Right hindlimb (tissue), 1 donor: ENCODE measurements at regions not wholly inside any gene's neighbourhood (a gene's known extent, or its start where the extent isn't known, plus 50 kb on each side); places are given as distances from the start of the nearest gene placed in this dataset.
"Not testable (repeated sequence)": the region's sequence is repeated elsewhere in the genome, so short reads cannot be mapped to it uniquely, and the experiment has no call there.

Source experiments
- DNase-seq: peaks from one replicate; pipeline ENCODE4 v3.0.0-alpha.2; 2018

DNA sequence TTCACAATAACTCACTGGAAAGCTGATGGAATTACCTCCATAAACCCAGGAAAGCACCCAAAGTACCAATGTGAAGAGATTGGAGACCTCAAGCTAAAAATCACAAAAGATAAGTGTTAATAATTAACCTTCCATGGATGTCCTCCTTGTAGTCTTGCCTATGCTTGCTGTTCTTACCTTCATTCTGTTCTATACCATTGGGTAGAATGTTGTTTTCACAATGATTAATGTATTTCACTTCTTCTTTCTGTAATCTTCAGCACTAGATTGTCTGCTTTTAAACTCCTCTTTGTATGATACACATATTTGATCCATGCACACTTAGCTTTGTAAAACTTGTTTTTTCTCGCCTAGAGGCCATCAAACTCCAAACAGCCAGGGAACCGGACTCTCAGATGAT lies 570.3 kb downstream of the RAPGEF2 start:
- DNase-seq: no peak

DNA sequence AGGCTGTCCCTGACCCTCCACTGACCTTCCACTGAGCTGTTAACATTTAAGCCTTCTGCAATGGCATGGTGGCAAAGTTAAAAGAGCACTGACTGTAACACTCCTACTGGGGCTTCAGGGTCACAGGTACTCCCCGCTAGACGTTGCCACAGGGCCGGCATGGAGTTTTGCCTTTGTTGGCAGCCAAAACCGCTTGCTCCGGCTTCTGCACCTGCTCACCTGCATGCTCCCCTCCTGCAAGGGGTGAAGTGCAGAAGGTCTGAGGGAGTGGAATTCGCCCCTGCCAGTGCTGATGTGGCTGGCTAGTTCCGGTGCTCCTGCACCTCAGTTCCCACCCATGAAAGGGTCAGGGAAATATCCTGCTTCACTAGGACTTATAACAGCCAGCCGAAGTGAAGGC lies 571.4 kb downstream of the RAPGEF2 start:
- DNase-seq: no peak

GRCh38 chr4:159677521-159677920 lies 574.6 kb downstream of the RAPGEF2 start:
- DNase-seq: no peak

GRCh38 chr4:159682996-159683395 lies 580.1 kb downstream of the RAPGEF2 start:
- no peak for DNase-seq

GRCh38 chr4:159684061-159684460 lies 581.2 kb downstream of the RAPGEF2 start:
- no peak for DNase-seq

- no peak for DNase-seq
Measured at GRCh38 chr4:159685340-159686092, 582.6 kb downstream of the RAPGEF2 start.

GRCh38 chr4:159689526-159689925 lies 586.6 kb downstream of the RAPGEF2 start:
- DNase-seq: no peak

- DNase-seq: no peak
Measured at GRCh38 chr4:159697322-159698283, 594.7 kb downstream of the RAPGEF2 start.

GRCh38 chr4:159698336-159698735 lies 595.5 kb downstream of the RAPGEF2 start:
- no peak for DNase-seq

GRCh38 chr4:159702200-159702599 lies 599.3 kb downstream of the RAPGEF2 start:
- no peak for DNase-seq

- DNase-seq: no peak
Measured at GRCh38 chr4:159705334-159705733, 602.5 kb downstream of the RAPGEF2 start.

GRCh38 chr4:159706704-159707103 lies 603.8 kb downstream of the RAPGEF2 start:
- DNase-seq: no peak

GRCh38 chr4:159715180-159715579 lies 612.3 kb downstream of the RAPGEF2 start:
- not testable (repeated sequence) for DNase-seq

DNA sequence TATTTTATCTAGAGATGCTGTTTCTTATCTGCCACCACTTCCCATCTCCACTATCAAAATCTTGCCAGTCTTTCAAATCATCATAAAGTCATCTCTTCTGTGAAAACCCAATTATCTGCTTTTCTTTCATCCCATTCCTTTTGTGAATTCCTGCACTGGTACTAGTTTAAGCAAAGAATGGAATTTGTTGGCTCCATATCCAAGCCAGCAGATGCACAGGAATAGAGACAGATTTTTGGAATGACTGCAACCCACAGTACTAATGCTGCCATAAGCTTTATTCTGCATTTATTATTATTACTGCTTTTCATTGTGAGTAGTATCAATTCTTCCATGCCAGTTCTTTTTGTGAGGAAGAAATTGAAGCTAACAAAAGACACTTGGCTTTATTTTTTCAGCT lies 616.7 kb downstream of the RAPGEF2 start:
- DNase-seq: no peak

DNA sequence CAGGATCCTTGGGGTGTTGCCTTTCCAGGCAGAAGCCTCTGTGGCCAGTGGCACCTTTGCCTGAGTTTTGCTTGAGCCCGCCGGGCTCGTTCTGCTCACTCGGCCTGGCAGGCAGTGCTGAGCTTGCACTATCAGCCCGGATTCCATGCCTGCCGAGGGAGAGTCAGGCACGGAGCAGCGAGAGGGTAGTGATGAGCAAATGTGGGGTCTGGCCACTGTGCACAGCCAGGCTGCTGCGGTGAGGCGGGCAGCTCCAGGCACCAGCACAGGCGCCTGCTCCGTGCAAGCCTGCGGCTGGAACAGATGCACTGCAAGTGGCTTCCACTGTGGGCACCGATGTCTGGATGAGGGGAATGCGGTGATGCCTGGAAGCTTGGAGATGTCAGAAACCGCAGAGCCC lies 619.2 kb downstream of the RAPGEF2 start:
- DNase-seq: no peak

GRCh38 chr4:159722918-159723317 lies 620.0 kb downstream of the RAPGEF2 start:
- no peak for DNase-seq

DNA sequence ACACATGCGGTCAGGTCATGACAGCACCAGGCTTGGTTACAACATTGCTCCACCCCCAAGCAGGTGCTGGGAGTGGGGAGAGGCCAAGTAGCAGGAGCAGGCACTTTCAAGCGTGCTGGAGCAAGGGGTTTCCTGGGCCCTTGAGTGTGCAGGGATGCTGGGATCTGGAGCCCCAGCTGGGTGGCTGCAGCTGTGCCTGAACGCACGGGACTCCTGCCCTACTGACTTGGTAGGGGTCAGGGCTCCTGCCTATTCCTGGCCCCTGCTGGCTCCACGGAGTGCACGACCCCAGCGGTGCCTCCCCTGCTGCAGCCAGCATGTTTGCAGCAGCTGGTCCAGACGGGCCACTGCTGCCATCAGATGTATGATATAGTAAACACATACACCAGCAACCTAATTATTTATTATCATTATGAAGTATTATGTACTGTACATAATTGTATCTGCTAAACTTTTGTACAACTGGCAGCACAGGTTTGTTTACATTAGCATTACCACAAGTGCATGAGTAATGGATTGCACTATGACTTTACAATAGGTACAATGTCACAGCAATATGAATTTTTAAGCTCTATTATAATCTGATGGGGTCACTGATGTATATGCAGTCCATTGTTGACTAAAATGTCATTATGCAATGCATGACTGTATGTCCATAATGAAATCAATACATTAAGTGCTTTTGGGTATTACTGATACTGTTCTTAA lies 620.6 kb downstream of the RAPGEF2 start:
- DNase-seq: no peak

- no peak for DNase-seq
Measured at GRCh38 chr4:159725571-159725970, 622.7 kb downstream of the RAPGEF2 start.

DNA sequence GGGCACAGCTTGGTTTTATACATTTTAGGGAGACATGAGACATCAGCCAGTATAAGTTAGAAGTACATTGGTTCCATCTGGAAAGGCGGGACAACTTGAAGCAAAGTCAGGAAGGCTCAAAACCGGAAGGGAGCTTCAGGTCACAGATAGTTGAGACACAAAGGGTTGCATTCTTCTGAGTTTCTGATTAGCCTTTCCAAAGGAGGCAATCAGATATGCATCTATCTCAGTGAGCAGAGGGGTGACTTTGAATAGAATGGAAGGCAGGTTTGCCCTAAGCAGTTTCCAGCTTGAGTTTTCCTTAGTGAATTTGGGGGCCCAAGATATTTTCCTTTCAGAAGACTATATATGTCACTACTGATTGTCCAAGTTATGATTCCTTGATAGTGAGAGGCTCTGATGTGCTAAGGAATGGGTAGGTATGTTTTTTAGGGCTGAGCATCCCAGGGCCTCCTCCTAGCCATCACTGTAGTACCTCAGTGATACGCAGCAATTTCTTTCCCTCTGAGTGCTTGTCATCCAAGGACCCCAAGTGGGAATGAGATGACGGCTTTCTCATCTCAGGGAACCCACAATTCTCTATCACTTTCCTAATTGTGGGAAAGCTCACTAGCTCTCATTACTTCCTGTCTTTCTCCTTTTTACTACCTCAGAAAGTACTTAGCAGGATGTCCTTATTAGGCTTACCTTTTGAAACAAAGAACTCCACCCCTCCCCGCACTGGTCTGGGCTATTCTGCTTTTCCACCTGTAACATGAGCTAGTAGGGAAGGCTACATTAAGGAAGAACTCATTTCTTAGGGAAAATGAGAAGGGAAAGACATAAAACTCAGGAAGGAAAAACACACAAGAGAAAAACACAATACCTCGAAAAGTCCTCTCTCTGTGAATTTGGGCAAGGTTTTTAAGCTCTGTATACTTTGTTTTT lies 632.7 kb downstream of the RAPGEF2 start:
- no peak for DNase-seq

DNA sequence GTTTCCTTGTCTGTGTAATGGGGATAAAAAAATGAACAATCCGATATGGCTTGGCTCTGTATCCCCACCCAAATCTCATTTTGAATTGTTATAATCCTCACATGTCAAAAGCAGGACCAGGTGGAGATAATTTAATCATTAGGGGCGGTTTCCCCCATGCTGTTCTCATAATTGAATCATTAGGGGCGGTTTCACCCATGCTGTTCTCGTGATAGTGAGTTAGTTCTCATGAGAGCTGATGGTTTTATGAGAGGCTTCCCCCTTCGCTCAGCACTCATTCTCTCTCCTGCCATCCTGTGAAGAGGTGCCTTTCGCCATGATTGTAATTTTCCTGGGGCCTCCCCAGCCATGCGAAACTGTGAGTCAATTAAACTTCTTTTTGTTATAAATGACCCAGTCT lies 633.5 kb downstream of the RAPGEF2 start:
- DNase-seq: no peak

DNA sequence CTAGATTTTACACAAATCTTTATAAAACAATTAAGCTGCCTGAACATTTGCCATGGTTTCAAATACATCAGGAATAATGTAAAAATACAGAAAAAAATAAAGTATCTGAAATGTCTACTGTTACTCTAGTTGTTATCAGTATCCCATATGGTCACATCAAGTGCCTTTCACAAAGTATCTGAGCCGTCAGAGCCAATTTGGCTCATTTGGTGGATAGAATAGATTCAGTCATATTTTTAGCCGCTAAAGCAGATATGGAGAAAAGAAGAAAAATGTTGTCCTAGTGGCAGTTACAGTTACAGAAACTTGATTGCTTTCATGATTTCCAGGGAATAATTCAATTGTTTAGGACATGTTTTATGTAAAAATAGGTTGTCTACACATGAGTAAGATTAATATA lies 641.1 kb downstream of the RAPGEF2 start:
- no peak for DNase-seq

- no peak for DNase-seq
Measured at GRCh38 chr4:159747983-159748382, 645.1 kb downstream of the RAPGEF2 start.
